Epithelial cell of proximal tubule (primary cell): ENCODE measurements at regions not wholly inside any gene's neighbourhood (a gene's known extent, or its start where the extent isn't known, plus 50 kb on each side); places are given as distances from the start of the nearest gene placed in this dataset.

Experiments used
- DNase-seq: peaks from one replicate; pipeline ENCODE4 v3.0.0-alpha.2; 2011; ENCODE audit warnings: low read depth
- H3K4me3 ChIP-seq: 2 replicates; pipeline ENCODE4 v1.5.1; 2011; ENCODE audit warnings: low read depth, mild to moderate bottlenecking, low read length
- TF ChIP-seq, protein P1 (sequence below): conservative IDR thresholded peaks from 2 replicates; pipeline ENCODE4 v1.5.1; 2012; ENCODE audit warnings: low read depth, mild to moderate bottlenecking, low read length

- no peak overlapping the region for H3K4me3 ChIP-seq
- no peak for DNase-seq
- TF ChIP-seq, protein P1, sequence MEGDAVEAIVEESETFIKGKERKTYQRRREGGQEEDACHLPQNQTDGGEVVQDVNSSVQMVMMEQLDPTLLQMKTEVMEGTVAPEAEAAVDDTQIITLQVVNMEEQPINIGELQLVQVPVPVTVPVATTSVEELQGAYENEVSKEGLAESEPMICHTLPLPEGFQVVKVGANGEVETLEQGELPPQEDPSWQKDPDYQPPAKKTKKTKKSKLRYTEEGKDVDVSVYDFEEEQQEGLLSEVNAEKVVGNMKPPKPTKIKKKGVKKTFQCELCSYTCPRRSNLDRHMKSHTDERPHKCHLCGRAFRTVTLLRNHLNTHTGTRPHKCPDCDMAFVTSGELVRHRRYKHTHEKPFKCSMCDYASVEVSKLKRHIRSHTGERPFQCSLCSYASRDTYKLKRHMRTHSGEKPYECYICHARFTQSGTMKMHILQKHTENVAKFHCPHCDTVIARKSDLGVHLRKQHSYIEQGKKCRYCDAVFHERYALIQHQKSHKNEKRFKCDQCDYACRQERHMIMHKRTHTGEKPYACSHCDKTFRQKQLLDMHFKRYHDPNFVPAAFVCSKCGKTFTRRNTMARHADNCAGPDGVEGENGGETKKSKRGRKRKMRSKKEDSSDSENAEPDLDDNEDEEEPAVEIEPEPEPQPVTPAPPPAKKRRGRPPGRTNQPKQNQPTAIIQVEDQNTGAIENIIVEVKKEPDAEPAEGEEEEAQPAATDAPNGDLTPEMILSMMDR: no peak
These were observed 72.6 kb downstream of the TENT5C start for GRCh38 chr1:117678246-117678977.

GRCh38 chr1:117679299-117679698 lies 73.5 kb downstream of the TENT5C start:
- TF ChIP-seq, protein P1: no peak
- H3K4me3 ChIP-seq: no peak overlapping the region
- no peak for DNase-seq

GRCh38 chr1:117679868-117680267 lies 74.0 kb downstream of the TENT5C start:
- TF ChIP-seq, protein P1: no peak
- no peak overlapping the region for H3K4me3 ChIP-seq
- DNase-seq: no peak

DNA sequence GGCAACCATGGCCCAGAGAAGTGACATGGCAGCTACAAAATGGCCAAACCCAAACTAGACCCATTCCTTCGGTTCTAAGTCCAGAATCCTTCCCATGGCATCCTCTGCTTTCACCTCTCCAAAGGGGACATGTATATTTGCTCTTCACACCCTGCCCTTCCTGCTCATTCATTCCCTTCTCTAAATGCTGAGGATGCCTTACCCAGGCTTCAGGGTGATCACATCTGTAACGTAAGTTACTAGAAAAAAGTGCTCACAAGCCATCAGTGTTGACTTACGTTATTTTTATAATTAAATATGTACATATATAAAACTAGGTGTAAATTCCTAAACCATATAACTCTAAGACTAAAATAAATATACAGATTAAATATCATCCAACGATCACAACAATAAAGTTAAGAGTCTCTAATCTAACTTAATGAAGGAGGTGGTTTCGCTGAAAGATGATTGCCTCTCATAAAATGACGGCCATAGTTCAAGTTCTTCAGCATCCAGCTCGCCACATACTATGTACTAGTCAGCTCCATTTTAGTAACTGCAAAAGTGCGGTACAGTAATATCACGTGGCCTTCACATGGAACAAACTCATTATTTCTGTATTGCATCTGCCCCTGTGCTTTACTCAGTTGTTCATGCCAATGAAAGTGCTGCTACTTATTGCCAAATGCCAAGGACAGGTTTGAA lies 74.6 kb downstream of the TENT5C start:
- TF ChIP-seq, protein P1: no peak
- no peak overlapping the region for H3K4me3 ChIP-seq
- no peak for DNase-seq

- TF ChIP-seq, protein P1: no peak
- no peak for DNase-seq
- H3K4me3 ChIP-seq: no peak overlapping the region
These were observed 75.4 kb downstream of the TENT5C start for GRCh38 chr1:117681093-117681900.

DNA sequence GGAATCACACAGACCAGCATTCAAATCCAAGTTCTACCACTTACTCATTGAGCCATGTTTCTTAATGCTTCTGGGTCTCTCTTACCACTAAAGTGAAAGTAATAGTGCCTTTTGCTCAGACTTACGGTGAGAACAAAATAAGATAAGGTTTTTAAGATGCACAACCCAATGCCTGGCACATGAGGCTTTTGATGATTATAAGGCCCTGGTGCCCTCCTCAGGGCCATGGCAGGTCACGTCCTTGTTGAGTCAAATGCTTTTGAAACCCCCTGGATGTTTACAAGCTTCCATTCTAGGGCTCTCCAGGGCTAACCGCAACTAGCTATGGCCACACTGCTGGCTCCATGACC lies 76.0 kb downstream of the TENT5C start:
- H3K4me3 ChIP-seq: no peak overlapping the region
- TF ChIP-seq, protein P1: no peak
- no peak for DNase-seq
